ENCODE measurements at regions not wholly inside any gene's neighbourhood (a gene's known extent, or its start where the extent isn't known, plus 50 kb on each side); places are given as distances from the start of the nearest gene placed in this dataset.
A peak's percentile ranks its signal among the peaks of the same experiment; 100 is the strongest.

DNA sequence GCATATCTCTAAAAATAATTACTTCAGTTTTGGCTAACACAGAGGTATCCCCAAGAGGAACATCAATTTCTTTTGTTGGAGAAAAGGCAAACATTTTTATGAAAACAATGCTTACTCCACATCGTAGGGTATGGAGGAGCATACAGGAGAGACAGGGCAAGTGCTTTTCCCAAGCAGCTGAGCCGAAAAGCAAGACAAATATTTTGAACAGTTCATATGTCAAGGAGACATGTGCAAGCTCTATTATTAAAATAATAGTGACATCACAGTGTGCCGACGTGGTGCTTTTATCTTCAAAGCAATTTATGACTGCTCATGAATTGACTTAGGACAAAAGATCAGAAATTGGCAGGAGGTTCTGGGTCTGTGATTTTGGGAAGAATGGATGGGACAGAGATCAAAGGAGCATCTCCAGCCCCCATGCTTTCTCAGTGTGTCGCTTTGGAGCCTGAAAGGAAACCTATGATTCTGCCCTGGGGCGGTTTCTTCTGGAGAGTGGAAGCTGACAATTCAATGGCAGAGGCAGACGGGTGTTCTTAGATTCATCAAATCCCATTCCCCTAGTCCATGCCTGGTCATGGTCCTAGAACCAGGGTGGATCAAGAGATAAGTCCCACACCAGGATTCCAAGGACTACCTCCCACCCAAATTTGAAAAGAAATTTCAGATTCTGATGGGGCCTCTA, 97.1 kb downstream of the JCAD start:
- no peak for DNase-seq

DNA sequence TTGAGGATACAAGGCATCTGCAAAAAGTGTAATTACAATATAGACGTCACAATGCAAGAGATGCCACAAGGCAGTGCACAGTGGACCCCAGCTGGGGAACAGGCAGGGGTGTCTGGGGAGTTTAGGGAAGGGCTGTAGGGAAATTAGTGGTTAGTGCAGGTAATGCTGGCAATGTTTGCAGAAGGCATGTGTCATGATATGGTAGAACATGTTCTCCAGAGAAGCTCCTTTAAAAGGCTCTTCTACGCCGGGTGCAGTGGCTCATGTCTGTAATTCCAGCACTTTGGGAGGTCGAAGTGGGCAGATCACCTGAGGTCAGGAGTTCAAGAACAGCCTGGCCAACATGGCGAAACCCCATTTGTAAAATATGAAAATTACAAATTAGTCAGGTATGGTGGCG, 98.0 kb downstream of the JCAD start:
- no peak for DNase-seq

DNA sequence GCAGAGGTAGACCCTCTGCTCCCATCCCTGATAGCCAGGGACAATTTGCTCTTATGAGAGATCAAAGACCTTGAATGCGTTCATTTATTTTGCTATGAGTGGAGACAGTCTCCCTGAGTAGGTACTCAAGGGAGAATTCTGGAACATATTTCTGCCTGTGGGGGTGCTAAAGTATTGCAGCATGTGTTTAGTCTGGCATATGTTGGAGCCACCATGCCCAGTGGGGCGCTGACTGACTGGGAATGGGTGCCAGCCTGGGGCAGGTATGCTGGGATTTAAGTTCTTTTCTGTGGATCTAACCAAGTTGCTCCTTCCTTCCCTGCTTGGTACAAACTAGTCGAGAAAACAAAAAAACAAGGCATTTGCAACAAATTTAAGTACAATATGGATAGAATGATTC, 99.1 kb downstream of the JCAD start:
- DNase-seq, result no peak

DNA sequence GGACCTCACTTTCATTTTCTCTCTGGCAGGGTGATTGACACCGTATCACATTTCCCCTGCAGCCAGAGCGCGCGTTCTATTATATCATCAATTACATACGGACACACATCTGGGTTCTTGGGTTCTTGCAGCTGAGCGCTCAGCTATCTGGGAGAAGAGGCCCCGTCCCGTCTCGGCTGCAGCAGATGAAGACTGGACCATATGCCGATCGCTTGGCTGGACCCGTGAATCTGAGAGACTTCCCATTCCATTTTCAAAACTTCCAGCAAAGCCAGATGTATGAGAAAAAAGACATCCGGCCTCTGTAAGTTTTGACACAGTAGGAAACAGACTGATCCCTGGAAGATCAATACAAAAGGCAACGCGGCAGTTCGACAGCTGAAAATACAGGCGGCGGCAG, 99.8 kb downstream of the JCAD start:
- DNase-seq, result peak; percentile 55

DNA sequence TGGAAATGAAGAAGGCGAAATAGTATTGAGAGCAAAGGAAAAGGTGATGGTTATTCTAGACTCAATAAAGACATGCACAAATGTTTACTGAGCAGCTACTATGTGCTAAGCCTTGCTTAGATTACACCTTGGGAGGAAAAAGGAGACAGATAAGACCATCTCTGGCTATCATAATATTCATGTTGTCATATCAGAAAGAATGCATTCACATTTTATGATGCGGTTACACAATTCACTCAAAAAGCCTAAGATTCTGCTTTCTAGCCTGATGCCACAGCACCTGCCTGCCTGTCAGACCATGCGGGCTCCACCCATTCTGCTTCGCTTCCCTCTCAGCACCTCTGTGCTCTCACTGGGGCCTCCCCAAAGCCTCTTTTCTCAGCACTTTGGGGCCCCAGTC, 100.9 kb downstream of the JCAD start:
- no peak for DNase-seq

GRCh38 chr10:29957907-29958331, 101.5 kb downstream of the JCAD start:
- DNase-seq, result peak; percentile 65

DNA sequence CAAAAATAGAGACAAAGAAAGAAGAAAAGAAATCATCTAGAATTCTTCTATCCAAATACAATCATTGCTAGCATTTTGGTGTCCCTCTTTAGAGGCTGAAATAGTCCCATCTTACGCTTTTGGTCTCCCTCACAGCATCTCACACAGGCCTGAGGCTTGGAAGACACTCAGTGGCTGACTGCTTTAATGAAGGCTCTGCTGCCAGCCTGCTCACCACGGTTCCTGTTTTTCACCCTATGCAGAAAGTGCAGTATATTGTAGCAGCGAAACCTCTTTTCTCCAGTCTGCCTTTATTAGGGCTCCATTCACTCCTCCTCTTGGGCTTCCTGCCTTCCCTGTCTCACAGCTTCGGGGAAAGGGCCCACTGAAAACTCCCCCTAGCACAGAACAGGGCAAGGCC, 102.2 kb downstream of the JCAD start:
- no peak for DNase-seq

- DNase-seq, result no peak
Observed at GRCh38 chr10:29956335-29956924, 103.0 kb downstream of the JCAD start.

DNA sequence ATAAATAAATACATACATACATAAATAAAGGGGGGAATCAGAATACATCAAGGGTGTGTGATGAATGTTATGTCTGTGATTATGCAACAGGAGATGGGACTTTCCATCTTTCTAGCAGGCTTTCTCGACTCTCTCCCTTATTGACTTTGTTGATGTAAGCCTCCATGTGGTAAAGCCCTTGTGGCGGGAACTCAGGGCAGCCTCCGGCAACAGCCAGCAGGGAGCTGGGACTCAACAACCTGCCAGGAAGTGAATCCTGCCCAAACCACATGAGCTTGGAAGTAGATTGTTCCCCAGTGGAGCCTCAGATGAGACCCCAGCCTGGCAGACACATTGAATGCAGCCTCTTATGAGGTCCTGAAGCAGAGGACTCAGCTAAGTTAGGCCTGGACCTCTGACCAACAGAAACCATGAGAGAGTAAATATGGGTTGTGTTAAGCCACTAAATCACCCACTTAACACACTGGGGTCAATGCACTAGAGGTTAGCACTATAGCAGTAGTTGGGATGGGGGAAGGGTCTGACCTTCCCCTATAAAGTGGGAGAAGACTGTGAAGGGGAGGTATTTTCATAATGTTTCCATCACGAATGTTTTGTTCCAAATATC, 104.0 kb downstream of the JCAD start:
- no peak for DNase-seq

GRCh38 chr10:29951441-29951931, 107.9 kb downstream of the JCAD start:
- no peak for DNase-seq

GRCh38 chr10:29950391-29950790, 109.0 kb downstream of the JCAD start:
- no peak for DNase-seq

DNA sequence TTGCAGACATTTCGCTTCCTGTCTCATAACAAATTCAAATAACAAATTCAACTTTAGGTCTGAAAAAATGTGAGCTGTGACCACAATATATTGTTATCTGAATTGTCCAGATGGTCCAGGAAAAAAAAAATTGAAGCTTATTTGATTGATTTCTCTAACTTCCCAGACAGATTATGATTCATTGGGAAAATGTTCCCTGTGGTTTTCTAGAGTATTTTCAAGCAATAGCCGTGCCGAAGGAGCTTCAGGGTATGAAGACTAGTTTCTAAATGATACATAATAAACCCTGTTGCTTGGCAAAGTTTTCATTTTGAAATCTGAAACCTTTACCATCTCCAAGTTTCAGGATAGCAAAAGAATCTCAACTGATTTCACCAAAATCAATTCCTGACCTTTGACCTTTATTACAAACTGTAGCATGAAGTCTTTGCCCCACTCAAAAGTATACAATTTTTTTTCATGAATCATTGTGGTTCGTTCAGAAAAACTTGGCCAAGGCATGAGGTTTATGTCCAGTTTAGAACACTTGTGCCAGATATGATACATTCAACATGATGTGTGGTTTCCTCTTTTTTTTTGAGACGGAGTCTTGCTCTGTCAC, 109.9 kb downstream of the JCAD start:
- no peak for DNase-seq

- DNase-seq, result peak; percentile 63
Observed at GRCh38 chr10:29948881-29949355, 110.5 kb downstream of the JCAD start.

- DNase-seq, result no peak
Observed at GRCh38 chr10:29947701-29948060, 111.7 kb downstream of the JCAD start.

DNA sequence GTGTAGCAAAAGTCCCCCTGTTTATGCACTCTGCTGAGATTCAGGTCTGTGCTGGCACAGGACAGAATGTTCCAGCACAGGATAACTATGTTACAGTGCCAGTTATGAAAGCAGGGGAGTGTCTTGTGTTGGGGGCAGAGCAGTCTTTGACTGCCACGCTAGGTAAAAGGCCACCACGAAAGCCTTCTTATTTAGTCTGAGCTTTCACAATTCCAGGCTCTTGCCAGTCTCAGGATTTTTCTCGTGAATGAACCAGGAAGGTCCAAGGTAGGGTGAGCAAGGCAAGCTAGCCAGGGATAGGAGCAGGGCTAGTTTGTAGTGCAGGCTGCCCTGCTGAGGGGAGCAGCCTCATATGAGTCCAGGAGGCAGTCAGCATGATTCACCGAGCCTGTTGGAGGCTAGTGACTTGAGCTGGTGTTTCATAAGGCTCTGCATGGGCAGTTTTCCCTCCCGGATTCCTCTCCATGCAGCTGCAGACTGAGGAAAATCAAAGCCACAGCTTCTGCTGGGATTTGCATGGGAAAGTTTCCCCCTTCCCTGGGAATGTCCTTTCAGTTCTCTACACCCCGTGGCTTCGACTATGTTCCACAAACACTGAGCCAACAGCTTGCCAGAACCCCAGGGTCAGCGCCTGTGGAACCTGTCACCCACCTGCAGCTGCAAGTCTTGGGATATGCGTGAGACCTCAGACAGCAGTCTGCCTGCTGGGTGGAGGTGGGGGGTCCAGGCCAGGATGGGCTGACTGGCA, 112.3 kb downstream of the JCAD start:
- no peak for DNase-seq

DNA sequence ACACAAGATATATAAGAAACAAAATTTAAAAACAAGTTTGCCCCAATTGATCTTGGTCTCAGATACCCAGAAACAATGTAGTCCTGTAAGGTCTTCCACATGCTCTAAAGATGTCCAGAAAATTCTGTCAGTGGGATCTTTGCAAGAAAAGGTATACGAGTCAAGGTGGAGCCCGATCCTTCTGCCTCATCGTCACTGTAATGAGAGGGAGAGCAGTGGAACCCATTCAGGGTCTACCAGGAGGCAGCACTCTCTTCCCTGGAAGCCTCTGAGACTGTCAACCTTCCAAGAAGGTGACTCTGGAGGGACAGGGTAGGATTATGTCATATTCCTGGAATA, 112.8 kb downstream of the JCAD start:
- DNase-seq, result no peak

- DNase-seq, result no peak
Observed at GRCh38 chr10:29941476-29941875, 117.9 kb downstream of the JCAD start.

DNA sequence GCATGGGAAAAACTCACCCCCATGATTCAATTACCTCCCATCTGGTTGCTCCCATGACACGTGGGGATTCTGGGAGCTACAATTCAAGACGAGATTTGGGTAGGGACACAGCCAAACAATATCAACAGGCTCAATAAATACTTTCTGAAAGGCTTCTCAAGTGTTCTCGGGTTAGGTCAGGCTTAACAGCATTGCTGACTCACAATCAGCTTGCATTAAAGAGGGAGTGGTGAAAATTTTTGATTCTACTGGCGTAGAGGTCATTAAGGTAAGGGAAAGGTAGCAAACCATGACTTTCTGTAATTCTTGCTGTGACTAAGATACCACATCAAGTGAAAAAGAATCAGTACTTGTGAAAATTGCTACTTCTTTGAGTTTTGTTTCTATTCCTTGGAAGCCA, 126.4 kb downstream of the JCAD start:
- DNase-seq, result no peak

- DNase-seq, result no peak
Observed at GRCh38 chr10:29931833-29932232, 127.6 kb downstream of the JCAD start.

- DNase-seq, result no peak
Observed at GRCh38 chr10:29929006-29929405, 130.4 kb downstream of the JCAD start.

DNA sequence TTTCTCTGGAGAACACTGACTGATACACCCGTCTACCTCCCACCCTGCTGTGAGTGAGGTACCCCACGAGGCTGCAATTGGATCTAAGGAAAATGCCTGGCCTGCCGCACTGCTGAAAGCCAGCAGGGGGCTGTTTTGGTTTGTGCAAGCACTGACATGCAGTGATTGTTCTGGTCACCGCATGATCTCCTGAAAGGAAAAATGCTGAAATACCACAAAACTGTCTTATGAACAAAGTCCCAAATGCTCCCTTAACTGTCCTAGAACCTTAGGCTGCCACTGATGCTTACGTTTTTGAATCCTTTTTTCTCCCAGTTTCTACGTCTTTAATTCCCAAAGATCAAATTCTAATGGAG, 132.7 kb downstream of the JCAD start:
- DNase-seq, result no peak

DNA sequence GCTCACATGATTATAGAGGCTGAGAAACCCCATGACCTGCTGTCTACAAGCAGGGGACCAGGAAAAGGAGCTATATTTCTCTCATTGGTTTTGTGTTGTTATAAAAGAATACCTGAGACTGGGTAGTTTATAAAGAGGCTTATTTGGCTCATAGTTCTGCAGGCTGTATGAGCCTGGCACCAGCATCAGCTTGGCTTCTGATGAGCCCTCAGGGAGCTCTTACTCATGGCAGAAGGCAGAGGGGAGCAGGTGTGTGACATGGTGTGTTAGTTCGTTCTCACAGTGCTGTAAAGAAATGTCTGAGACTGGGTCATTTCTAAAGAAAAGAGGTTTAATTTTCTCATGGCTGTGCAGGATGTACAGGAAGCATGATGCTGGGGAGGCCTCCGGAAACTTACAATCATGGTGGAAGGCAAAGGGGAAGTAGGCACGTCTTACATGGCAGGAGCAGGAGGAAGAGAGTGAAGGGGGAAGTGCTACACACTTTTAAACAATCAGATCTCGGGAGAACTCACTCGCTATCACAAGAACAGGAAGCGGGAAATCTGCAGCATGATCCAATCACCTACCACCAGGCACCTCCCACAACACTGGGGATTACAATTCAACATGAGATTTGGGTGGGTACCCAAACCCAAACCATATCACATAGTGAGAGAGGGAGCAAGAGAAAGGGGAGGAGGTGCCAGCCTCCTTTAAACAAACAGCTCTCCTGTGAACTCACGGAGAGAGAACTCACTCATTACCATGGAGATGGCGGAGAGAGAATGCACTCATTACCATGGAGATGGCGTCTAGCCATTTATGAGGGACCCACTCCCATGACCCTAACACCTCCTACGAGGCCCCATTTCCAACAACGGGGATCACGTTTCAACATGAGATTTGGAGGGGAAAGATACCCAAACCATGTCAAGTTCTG, 133.4 kb downstream of the JCAD start:
- no peak for DNase-seq
